Fibroblast of mammary gland (primary cell): ENCODE measurements at regions not wholly inside any gene's neighbourhood (a gene's known extent, or its start where the extent isn't known, plus 50 kb on each side); places are given as distances from the start of the nearest gene placed in this dataset.

ENCODE experiments used
- DNase-seq: peaks from one replicate; pipeline ENCODE4 v3.0.0-alpha.2; 2010; ENCODE audit warnings: low read depth
- H3K4me3 ChIP-seq: 2 replicates; pipeline ENCODE4 v1.5.1; 2011; ENCODE audit warnings: low read depth, mild to moderate bottlenecking, low read length, moderate library complexity; ENCODE audit not compliant: control insufficient read depth
- CTCF ChIP-seq: conservative IDR thresholded peaks from 2 replicates; pipeline ENCODE4 v1.5.1; 2011; ENCODE audit warnings: low read depth, low read length, inconsistent platforms; ENCODE audit not compliant: control insufficient read depth, insufficient read depth

DNA sequence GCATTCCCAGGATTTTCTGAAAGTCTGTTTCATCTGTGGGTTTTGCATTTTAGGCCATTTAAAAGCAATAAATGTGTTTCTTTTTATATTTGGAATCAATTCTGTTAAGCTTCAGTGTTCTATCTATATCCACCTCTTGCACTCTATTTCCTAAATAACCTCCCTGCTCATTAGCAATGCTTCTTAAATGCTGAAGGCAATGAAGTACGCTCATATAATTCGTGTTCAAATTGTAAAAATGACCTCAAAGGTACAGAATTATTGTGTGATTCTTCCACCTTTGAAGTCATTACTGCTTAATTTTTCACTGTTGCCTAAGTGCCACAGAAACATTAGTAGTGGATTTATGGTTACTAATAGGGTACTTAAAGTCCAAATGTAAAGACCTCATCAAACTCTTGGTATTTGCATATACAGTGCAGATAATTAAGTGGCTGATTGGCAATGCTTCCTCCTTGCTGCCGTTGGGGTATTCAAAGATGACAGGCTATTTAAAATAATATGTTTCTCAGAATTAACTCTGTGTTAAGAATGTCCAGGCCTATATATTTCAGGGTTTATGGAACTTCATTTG is 730.8 kb downstream of the TECRL start:
- no peak for TF ChIP-seq CTCF
- no peak for DNase-seq
- no peak overlapping the region for H3K4me3 ChIP-seq

DNA sequence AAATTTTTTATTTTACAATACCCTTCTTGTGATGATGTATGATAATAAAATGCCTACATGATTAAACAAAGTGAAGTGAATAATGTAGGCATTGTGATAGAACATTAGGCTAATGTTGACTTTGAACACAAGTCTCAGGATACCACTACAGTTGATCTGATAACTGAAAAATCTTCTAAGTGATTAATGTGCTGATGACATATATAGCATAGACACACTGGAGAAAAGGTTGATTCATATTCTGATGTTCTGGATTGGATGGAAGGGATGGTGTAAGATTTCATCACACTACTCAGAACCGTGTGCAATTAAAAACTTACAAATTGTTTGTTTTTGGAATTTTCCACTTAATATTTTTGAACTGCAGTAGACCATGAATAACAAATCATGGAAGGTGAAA is 738.5 kb downstream of the TECRL start:
- TF ChIP-seq CTCF: no peak
- no peak for DNase-seq
- no peak overlapping the region for H3K4me3 ChIP-seq

GRCh38 chr4:63663870-63664269 is 745.4 kb downstream of the TECRL start:
- TF ChIP-seq CTCF: no peak

DNA sequence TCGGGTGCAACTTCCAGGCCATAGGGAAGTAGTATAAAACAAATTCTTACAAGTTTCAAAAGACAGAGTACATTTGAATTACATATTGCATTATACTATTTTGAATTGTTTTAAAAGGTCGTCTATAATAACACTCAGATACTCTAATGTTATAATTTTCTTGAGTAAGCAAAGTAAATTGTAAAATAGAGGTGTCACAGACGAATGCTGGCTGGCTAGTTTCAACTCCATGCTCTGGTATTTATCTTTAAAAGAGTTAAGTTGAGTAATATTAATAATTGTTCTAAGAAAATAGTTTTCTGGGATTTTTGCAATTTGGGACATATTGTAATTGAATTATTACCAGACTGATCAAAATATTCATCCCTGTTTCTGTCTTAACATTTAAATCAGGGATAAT is 764.9 kb downstream of the TECRL start:
- no peak overlapping the region for H3K4me3 ChIP-seq
- TF ChIP-seq CTCF: no peak
- DNase-seq: no peak

More at GRCh38 chr4:63663870-63664269, 745.4 kb downstream of the TECRL start:
- H3K4me3 ChIP-seq: no peak overlapping the region
- no peak for DNase-seq

DNA sequence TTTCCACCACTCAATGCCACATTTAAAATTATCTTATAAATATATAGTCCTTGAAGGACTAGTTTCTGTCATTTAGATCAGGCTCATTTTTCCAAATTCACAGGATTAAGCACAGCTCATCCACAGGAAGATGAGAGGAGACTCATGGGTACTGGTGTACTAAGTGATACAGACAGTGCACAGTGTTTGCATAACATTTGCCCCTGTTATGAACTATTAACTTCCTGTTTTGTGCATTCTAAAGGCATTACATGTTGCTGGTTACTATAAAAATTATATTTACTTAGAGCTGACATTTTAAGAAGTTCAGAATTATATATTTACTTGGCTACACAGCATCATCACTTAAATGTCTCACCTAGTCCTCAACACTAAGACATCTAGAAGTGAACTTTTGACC is 772.0 kb downstream of the TECRL start:
- TF ChIP-seq CTCF: no peak
- H3K4me3 ChIP-seq: no peak overlapping the region
- DNase-seq: no peak

DNA sequence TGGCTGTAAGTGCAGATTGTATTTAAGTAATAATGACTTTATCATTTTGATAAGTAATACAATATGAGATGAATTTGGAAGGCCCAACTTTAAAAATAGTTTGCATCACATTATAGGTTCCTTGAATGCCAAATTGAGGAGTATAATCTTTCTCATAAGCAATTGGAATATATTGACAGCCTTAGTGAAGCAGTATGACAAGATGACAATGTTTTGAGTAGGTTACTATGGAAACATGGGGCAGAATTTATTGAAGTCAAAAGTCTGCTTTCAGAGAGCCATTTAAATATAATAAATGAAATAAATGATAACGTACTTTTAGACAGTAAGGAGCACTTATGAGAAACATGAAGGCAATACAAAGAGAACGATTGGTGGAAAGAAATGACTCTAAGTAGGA is 776.4 kb downstream of the TECRL start:
- TF ChIP-seq CTCF: no peak
- DNase-seq: no peak
- H3K4me3 ChIP-seq: no peak overlapping the region

- no peak for TF ChIP-seq CTCF
Measured at GRCh38 chr4:63620271-63620670, 789.0 kb downstream of the TECRL start.

More at GRCh38 chr4:63620271-63620670, 789.0 kb downstream of the TECRL start:
- no peak overlapping the region for H3K4me3 ChIP-seq
- no peak for DNase-seq
